ENCODE measurements at regions not wholly inside any gene's neighbourhood (a gene's known extent, or its start where the extent isn't known, plus 50 kb on each side); places are given as distances from the start of the nearest gene placed in this dataset.

DNA sequence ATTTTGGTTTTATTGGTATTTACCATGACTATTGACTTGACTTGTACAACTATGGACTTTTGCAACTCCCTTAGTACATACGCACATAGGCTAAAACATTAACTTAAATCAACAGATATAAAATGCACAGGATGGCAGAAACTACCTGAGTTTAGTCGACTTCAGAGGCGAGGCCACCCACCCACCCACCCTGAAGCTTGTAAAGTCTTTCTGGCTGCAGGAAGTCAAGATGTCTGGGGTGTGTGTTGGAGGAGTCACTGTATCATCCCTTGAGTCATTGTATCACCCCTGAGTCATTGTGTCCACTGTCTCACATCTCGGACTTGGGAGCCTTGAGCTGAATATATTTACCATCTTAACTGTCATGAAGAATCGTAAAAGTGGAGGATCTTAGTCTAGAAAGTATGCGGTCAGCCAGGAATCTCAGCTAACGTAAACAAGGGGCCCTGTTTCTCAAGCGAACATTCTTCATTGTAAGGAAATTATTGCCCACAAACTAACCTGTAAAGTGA is 140.0 kb upstream of the ST6GAL2 start:
- H3K36me3 ChIP-seq = no peaks in the 10 kb centered on the region
- H3K27ac ChIP-seq = no peak overlapping the region
- intact Hi-C loops (cut with DNase I; ENCODE audit: low total_unique reads) = no loop called here
- H3K4me3 ChIP-seq = no peak overlapping the region
- H3K9me3 ChIP-seq = peaks cover 0 to 7% of the 10 kb centered on the region in 2 donors
- DNase-seq (ENCODE audit: low spot score in 2 of 2) = no peak
- no peaks in the 10 kb centered on the region for H3K4me1 ChIP-seq
- TF ChIP-seq CTCF (IDR thresholded peaks at IDR 0.05) = no peak
- no peak for TF ChIP-seq POLR2AphosphoS5 (IDR thresholded peaks at IDR 0.05)
- no peak for TF ChIP-seq POLR2A (IDR thresholded peaks at IDR 0.05)
- no peaks in the 10 kb centered on the region for H3K27me3 ChIP-seq

GRCh38 chr2:107027205-107027604 is 141.2 kb upstream of the ST6GAL2 start:
- Histone ChIP-seq H3K27ac (no peak overlapping the region), H3K4me3 (no peak overlapping the region), H3K9me3 (peaks cover 0 to 7% of the 10 kb centered on the region in 2 donors), H3K27me3 (no peaks in the 10 kb centered on the region), H3K36me3 (no peaks in the 10 kb centered on the region), H3K4me1 (no peaks in the 10 kb centered on the region)
- intact Hi-C loops (cut with DNase I; ENCODE audit: low total_unique reads) = no loop called here
- no peak for DNase-seq (ENCODE audit: low spot score in 2 of 2)
- TF ChIP-seq POLR2AphosphoS5 (IDR thresholded peaks at IDR 0.05) = no peak
- TF ChIP-seq CTCF (IDR thresholded peaks at IDR 0.05) = no peak
- no peak for TF ChIP-seq POLR2A (IDR thresholded peaks at IDR 0.05)

GRCh38 chr2:107027810-107028209 is 141.8 kb upstream of the ST6GAL2 start:
- H3K27me3 ChIP-seq = no peaks in the 10 kb centered on the region
- H3K36me3 ChIP-seq = no peaks in the 10 kb centered on the region
- no peak overlapping the region for H3K27ac ChIP-seq
- intact Hi-C loops (cut with DNase I; ENCODE audit: low total_unique reads) = no loop called here
- TF ChIP-seq POLR2A (IDR thresholded peaks at IDR 0.05) (no peak), CTCF (IDR thresholded peaks at IDR 0.05) (no peak), POLR2AphosphoS5 (IDR thresholded peaks at IDR 0.05) (no peak)
- H3K4me1 ChIP-seq = no peaks in the 10 kb centered on the region
- H3K4me3 ChIP-seq = no peak overlapping the region
- H3K9me3 ChIP-seq = peaks cover 0 to 7% of the 10 kb centered on the region in 2 donors
- no peak for DNase-seq (ENCODE audit: low spot score in 2 of 2)

DNA sequence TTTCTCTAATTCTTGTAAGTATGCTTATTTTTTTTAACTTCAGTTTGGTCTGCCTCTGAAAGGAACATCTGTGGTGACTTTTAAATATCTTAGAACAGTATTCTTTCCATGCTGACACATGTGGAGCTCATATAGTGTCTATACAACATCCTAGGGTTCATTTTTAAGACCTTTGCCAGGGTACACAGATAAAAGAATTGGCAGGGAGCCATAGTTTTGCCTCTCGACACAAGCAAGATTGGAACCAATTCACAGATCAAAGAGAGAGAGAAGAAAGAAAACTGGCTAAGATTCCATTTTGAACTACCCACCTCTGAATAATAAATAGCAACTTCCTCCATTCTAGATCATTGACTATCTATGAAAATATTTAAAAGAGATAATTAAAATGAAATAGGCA is 142.7 kb upstream of the ST6GAL2 start:
- TF ChIP-seq CTCF (IDR thresholded peaks at IDR 0.05) (no peak), POLR2AphosphoS5 (IDR thresholded peaks at IDR 0.05) (no peak), POLR2A (IDR thresholded peaks at IDR 0.05) (no peak)
- Histone ChIP-seq H3K4me1 (no peaks in the 10 kb centered on the region), H3K9me3 (peaks cover 0 to 7% of the 10 kb centered on the region in 2 donors), H3K27me3 (no peaks in the 10 kb centered on the region), H3K4me3 (no peak overlapping the region), H3K27ac (no peak overlapping the region), H3K36me3 (no peaks in the 10 kb centered on the region)
- intact Hi-C loops (cut with DNase I; ENCODE audit: low total_unique reads) = no loop called here
- no peak for DNase-seq (ENCODE audit: low spot score in 2 of 2)

GRCh38 chr2:107036293-107036692 is 150.3 kb upstream of the ST6GAL2 start:
- Histone ChIP-seq H3K4me3 (no peak overlapping the region), H3K4me1 (no peaks in the 10 kb centered on the region), H3K36me3 (no peaks in the 10 kb centered on the region), H3K27ac (no peak overlapping the region), H3K9me3 (peaks cover 0 to 19% of the 10 kb centered on the region in 2 donors), H3K27me3 (no peaks in the 10 kb centered on the region)
- intact Hi-C loops (cut with DNase I; ENCODE audit: low total_unique reads) = no loop called here
- DNase-seq (ENCODE audit: low spot score in 2 of 2) = no peak
- TF ChIP-seq CTCF (IDR thresholded peaks at IDR 0.05) (no peak), POLR2A (IDR thresholded peaks at IDR 0.05) (no peak), POLR2AphosphoS5 (IDR thresholded peaks at IDR 0.05) (no peak)
